Breast epithelium (tissue), 4 donors: ENCODE measurements at regions not wholly inside any gene's neighbourhood (a gene's known extent, or its start where the extent isn't known, plus 50 kb on each side); places are given as distances from the start of the nearest gene placed in this dataset.

Source experiments
- DNase-seq, 2 donors: peaks; one replicate each; pipeline ENCODE4 v3.0.0-alpha.2; 2019; ENCODE audit warnings: low spot score in 2 of 2
- H3K27ac ChIP-seq, 2 donors: fragments of 200-600 bp; sonication (generic) in 1 of 2; one replicate each; pipeline ENCODE4 v1.5.1; 2016 to 2019; ENCODE audit warnings: mild to moderate bottlenecking in 1 of 2
- H3K27me3 ChIP-seq, 2 donors: fragments of 200-600 bp; sonication (generic) in 1 of 2; one replicate each; pipeline versions ENCODE4 v1.5.1 to v1.6.0; 2017 to 2019; ENCODE audit warnings: control low read depth in 1 of 2, mild to moderate bottlenecking in 1 of 2
- H3K36me3 ChIP-seq: fragments of 200-600 bp; one replicate; pipeline ENCODE4 v1.5.1; 2019
- H3K4me1 ChIP-seq, 2 donors: fragments of 200-600 bp; sonication (generic); one replicate each; pipeline ENCODE4 v1.5.1; 2016 to 2019; ENCODE audit warnings: control low read depth in 1 of 2
- H3K4me3 ChIP-seq, 3 donors: fragments of 200-600 bp; sonication (generic); 1 replicate in 2 of 3; 2 replicates in 1 of 3; pipeline ENCODE4 v1.5.1; 2016 to 2019; ENCODE audit warnings: mild to moderate bottlenecking in 3 of 3, moderate library complexity in 2 of 3
- H3K9me3 ChIP-seq, 2 donors: fragments of 200-600 bp; sonication (generic) in 1 of 2; one replicate each; pipeline ENCODE4 v1.5.1; 2016 to 2019; ENCODE audit warnings: control low read depth in 1 of 2
- POLR2A ChIP-seq: fragments of 450-650 bp; IDR thresholded peaks from one replicate; pipeline ENCODE4 v1.6.1; 2016; ENCODE audit warnings: antibody characterized with exemption, mild to moderate bottlenecking, moderate library complexity
- POLR2AphosphoS5 ChIP-seq, 3 donors: sonication (generic); formaldehyde crosslinking; IDR thresholded peaks; one replicate each; pipeline ENCODE4 v1.6.1; 2017; ENCODE audit warnings: antibody characterized with exemption in 3 of 3
- intact Hi-C: fragments of 100-400 bp; cut with DNase I; formaldehyde crosslinking; loops from one replicate; pipeline ENCODE4 v1.15.1; 2023; ENCODE audit warnings: low total_unique reads
- TF ChIP-seq, protein P1 (sequence below), 3 donors: fragments of 450-650 bp; IDR thresholded peaks; one replicate each; pipeline ENCODE4 v1.5.1; 2016 to 2017; ENCODE audit warnings: antibody characterized with exemption in 3 of 3, mild to moderate bottlenecking in 3 of 3, moderate library complexity in 3 of 3

DNA sequence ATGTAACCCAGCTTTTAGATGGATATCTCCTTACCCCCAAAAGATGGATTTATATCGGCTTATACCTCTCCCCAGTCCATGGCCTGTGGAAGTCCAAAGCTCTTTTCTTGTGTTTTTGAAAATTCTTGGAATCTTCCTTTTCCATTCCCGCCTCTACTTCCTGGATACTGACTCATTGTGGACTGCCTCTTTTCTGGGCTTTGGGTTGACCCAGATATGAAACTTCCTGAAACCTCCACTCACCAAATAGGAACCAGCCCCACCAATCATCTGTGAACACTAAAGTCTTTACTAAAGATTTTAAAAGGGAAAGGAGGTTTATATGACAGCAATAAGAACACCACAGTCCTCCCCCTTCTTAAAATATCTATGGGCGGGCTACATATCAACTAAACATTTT lies 163.4 kb upstream of the SYN3 start:
- Histone ChIP-seq H3K4me3 (peak overlapping the region; percentile 18 to 56 (median 35)), H3K9me3 (no peaks in the 10 kb centered on the region)

DNA sequence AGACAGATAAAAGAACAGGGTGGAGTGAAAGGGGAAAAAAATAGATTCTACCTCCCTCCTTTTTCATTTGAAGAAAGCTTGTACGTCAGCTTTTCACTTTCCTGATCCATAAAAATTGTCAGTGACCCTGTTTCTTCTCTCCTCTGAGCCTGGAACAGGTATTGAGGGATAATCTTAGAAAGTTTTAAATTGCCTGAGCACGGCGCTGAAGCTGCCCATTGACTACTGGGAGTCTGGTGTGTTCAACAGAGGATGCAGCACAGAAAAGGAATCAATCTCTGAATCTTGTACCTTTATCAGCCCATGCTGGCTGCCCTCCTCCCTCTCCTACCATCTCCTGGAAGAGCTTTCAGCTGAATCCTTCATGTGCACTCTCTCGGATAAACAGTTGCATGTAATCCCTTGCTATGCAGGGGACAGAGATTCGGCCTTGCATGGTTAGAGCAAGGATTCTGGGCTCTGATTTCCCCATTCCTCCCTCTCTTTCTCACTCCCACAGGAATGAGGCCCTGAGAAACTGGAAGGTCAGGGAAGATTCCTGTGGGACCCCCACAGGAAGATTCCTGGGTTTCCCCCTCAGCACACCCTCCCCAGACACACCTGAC lies 162.4 kb upstream of the SYN3 start:
- DNase-seq = no peak
- TF ChIP-seq, protein P1, sequence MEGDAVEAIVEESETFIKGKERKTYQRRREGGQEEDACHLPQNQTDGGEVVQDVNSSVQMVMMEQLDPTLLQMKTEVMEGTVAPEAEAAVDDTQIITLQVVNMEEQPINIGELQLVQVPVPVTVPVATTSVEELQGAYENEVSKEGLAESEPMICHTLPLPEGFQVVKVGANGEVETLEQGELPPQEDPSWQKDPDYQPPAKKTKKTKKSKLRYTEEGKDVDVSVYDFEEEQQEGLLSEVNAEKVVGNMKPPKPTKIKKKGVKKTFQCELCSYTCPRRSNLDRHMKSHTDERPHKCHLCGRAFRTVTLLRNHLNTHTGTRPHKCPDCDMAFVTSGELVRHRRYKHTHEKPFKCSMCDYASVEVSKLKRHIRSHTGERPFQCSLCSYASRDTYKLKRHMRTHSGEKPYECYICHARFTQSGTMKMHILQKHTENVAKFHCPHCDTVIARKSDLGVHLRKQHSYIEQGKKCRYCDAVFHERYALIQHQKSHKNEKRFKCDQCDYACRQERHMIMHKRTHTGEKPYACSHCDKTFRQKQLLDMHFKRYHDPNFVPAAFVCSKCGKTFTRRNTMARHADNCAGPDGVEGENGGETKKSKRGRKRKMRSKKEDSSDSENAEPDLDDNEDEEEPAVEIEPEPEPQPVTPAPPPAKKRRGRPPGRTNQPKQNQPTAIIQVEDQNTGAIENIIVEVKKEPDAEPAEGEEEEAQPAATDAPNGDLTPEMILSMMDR (IDR thresholded peaks at IDR 0.05) = no peak
- TF ChIP-seq POLR2A (no peak), POLR2AphosphoS5 (IDR thresholded peaks at IDR 0.05) (no peak)
- Histone ChIP-seq H3K4me1 (no peaks in the 10 kb centered on the region), H3K4me3 (peak overlapping the region; percentile 18 to 56 (median 35)), H3K27me3 (no peaks in the 10 kb centered on the region), H3K36me3 (no peaks in the 10 kb centered on the region), H3K9me3 (no peaks in the 10 kb centered on the region), H3K27ac (peak overlapping the region in 1 of 2 donors; percentile 71)
- intact Hi-C loops = no loop called here

More for the DNA sequence above, 163.4 kb upstream of the SYN3 start:
- Histone ChIP-seq H3K27ac (peak overlapping the region in 1 of 2 donors; percentile 71), H3K36me3 (no peaks in the 10 kb centered on the region), H3K27me3 (no peaks in the 10 kb centered on the region), H3K4me1 (no peaks in the 10 kb centered on the region)
- intact Hi-C loops = no loop called here
- TF ChIP-seq POLR2A (no peak), POLR2AphosphoS5 (IDR thresholded peaks at IDR 0.05) (no peak)
- TF ChIP-seq, protein P1 (IDR thresholded peaks at IDR 0.05) = no peak
- no peak for DNase-seq

DNA sequence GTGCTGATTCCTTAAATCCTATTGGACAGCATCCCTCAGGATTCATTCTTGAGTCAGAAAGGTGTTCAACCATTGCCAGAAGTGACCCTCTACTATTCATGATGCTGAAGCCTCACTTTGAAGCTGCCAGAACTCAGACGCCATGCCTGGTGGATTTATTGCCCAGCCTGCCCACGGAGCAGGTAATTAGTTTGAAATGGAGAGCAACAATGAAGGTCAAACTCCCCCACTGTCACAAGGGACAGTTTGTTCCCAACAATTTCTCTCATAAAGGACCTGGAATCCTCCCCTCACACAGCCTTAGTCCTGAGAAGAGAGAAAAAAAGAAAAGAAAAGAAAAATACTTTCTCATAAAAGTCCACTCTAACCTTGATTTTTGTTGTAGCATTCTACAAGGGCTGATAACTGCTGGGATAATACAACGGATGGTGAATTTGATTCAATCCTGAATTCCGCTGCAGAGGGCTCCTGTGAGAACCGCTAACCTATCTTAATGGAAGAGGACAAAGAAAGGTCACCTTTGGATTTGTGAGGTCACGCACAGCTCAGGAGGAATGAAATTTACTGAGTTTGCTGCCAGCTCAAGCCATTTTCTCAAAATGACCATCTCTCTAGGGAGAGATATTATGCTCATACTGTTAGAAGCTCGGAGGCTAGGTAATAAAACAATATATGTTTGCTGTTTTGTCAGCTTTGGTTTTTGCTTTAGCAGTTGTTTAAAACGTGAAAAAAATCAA lies 161.6 kb upstream of the SYN3 start:
- H3K27ac ChIP-seq = no peak overlapping the region

DNA sequence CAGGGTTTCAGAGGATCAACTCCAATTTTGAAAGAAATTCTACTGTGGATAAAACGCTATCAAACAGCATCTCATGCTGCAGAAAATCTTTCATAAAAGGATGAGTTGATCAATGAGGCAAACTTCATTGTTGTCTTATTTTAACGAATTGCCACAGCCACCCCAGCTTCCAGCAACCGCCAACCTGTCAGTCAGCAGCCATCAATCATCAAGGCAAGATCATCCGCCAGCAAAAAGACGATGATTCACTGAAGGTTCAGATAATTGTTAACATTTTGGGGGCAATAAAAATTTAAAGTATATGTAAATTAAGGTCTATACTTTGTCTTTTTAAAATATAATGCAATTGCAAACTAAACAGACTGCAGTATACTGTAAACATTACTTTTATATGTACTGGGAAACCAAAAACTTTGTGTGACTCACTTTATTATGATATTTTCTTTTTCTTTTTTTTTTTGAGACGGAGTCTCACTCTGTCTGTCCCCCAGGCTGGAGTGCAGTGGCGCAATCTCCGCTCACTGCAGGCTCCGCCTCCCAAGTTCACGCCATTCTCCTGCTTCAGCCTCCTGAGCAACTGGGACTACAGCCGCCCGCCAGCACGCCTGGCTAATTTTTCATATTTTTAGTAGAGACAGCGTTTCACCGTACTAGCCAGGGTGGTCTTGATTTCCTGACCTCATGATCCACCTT lies 155.3 kb upstream of the SYN3 start:
- Histone ChIP-seq H3K4me3 (no peak overlapping the region), H3K36me3 (no peaks in the 10 kb centered on the region), H3K27me3 (no peaks in the 10 kb centered on the region), H3K4me1 (no peaks in the 10 kb centered on the region), H3K27ac (no peak overlapping the region), H3K9me3 (no peaks in the 10 kb centered on the region)
- intact Hi-C loops = no loop called here
- DNase-seq = no peak
- TF ChIP-seq, protein P1 (IDR thresholded peaks at IDR 0.05) = no peak
- TF ChIP-seq POLR2AphosphoS5 (IDR thresholded peaks at IDR 0.05) (no peak), POLR2A (no peak)

More for the DNA sequence above, 161.6 kb upstream of the SYN3 start:
- DNase-seq = no peak
- Histone ChIP-seq H3K9me3 (no peaks in the 10 kb centered on the region), H3K4me3 (peak overlapping the region in 2 of 3 donors; percentile 18 to 56), H3K36me3 (no peaks in the 10 kb centered on the region), H3K27me3 (no peaks in the 10 kb centered on the region), H3K4me1 (no peaks in the 10 kb centered on the region)
- no peak for TF ChIP-seq POLR2A
- intact Hi-C loops = no loop called here

DNA sequence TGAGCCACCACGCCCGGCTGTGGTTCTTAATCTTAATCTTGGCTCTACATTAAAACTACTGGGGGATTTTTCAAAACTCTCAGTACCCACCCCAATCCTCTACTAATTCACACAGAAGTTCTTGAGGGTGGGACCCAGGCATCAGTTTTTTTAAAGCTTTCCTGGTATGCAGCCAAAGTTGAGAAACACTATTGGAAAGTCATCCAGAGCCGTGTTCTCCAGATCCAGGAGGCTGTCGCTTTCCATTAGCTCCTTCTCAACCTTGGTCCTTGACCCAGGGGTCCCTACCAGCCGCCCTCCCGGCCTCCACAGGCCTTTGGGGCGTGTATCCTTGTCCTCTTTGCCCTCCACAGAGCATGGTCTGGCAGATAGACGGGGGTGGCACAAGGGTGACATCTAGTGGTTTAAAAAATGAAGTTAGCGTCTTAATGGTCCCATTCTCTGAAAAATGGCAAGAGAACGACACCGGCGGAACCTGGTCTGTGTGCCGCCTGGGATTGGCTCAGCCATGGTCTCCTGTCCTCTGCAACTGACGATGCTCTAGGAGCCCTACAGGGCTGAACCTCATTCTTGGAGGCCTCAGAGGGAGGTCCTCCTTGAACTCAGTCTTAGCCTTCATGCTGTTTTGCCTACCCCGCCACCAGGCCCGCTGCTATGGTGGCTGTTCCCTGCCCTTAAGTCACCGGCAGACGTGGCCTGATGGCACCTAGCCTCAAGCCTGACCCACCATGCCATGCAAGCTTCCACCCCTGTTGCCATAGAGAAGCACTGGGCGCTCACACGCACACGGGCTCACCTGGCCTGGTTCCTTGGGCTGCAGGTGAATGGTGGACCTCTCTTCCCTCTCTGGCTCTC lies 152.0 kb upstream of the SYN3 start:
- Histone ChIP-seq H3K9me3 (no peaks in the 10 kb centered on the region), H3K27ac (no peak overlapping the region), H3K27me3 (no peaks in the 10 kb centered on the region), H3K36me3 (no peaks in the 10 kb centered on the region), H3K4me1 (no peaks in the 10 kb centered on the region), H3K4me3 (no peak overlapping the region)
- no peak for DNase-seq
- intact Hi-C loops = no loop called here
- TF ChIP-seq, protein P1 (IDR thresholded peaks at IDR 0.05) = peak in 1 of 3 donors; percentile 8
- TF ChIP-seq POLR2A (no peak), POLR2AphosphoS5 (IDR thresholded peaks at IDR 0.05) (no peak)
